Smooth muscle cell of the brain vasculature (primary cell): ENCODE measurements at regions not wholly inside any gene's neighbourhood (a gene's known extent, or its start where the extent isn't known, plus 50 kb on each side); places are given as distances from the start of the nearest gene placed in this dataset.

Source experiments
- DNase-seq: peaks from one replicate; pipeline ENCODE4 v3.0.0-alpha.2; 2012; ENCODE audit warnings: low read depth, low spot score

DNA sequence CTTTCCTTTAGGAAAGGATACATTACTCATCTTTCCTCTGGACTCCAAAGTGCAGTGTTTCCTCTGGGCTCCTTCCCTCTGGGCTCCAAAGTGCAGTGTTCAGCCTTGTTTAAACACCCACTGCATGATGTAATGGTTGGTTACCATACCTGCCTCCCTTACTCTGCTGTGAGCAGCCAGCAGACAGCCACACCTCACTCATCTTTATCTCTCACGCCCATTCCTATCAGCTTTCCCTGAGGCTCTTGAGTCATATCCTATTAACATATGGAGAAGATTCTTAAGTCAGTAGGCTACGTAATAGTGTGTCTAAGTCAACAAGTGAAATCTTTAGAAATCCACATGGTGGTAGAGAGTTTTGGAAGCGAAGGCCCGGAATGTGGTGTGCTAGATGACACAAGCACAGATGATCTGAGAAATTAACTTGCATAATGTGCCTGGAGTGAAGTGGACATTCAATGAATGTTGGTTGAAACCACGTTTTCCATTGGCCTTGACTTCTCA is 97.2 kb upstream of the CTNNB1 start:
- no peak for DNase-seq

DNA sequence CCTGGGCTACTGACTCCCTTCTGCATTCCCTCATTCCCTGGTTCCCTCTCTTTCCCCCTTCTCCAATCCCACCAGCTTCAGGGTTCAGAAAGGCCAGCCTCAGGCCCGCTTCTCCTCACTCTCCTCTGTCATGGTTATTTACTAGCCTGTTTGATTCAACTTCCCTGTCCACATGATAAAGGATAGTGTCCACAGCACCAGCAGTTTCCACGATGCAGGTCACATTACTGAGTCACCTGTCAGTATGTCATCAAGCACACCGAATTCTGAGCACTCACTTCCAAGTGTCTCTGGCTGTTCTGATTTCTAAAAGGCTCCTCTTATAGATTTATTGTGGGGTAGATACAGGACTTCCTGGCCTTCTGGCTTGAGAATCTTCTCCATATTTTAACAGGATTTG is 96.6 kb upstream of the CTNNB1 start:
- DNase-seq: no peak

DNA sequence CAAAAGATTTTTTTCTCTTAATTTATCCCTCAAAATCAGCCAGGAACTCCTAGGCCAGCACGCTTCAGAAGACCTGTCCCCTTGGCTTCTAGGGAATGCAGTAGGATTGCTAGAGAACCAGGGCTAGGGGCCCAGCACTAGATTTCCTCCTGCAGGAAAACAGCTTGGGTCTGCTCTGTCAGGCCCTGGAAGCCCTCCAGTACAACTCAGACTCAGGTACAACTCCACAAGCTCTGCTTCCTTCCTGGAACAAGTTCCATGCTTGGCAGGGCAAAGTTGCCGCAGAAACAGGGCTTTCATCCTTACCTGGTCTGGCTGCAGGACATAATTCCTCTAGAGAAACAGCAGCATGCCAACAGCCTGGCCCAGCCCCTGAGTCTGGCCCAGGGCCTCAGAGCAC is 96.1 kb upstream of the CTNNB1 start:
- DNase-seq: no peak

DNA sequence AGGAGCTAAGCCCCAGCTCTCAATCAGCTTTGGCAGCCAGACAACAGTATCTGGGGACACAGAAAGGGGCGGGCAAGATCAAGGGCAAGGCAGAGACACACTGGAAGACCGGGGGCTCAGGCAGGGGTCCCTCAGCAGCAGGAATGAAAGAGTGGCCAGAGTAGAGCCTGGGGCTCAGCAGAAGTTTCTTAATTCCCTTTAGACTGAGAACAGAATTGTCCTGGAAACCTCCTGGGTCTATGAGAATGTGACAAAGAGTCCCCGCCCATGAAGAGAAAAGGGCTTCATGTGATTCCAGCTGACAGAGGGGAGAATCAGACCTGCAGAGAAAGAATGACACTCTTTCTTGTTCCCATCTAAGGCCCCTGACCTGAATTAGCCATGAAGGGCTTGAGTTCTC is 95.2 kb upstream of the CTNNB1 start:
- DNase-seq: no peak

DNA sequence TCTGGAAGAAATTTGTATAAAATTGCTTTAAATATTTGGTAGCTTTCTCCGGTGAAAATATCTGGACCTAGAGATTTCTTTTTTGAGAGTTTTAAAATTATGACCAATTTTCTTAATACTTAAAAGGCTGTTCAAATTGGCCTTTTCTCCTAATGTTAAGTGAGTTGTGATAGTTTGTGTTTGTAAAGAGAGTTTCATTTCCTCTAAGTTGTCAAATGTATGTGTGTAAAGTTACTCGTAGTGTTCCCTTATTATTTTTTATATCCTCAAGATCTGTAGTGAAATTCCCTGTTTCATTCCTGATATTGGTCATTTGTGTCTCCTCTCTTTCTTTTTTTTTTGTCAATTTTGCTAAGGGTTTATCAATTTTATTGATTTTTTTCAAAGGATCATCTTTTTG is 92.6 kb upstream of the CTNNB1 start:
- no peak for DNase-seq

DNA sequence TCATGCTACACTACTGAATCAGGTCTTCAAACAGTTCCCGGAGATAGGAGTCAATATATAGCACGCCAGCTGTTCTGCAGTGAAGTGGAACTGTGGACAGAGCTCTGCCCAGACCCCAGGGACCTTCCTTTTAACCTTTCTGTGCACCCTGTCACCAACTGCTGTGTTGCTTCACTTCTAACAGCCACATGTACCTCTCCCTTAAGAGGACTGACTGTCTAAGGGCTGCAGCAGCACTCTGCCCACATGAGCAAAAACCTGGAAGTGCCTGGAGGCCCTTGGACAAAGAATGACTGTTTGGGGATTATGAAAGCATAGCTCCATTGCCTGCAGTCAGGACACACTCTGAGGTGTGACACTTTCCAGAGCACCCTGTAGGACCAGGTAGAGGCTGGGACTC is 88.3 kb upstream of the CTNNB1 start:
- no peak for DNase-seq

DNA sequence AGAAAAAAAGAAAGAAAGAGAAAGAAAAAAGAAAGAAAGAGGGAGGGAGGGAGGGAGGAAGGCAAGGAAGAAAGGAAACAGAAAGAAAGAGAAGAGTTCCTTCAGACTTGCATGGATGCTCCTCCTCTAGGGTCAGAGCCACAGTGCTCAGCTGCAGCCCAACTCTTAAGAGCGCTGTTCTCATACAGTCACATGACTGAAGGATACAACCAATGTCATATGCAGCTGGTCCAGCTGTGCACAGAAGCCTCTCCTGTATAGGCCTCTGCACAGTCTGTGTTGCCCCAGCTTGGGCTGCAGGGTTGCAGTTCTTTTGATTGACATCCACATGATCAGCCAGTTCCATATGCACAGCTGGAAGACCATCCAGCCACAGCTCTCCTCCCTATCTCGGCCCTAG is 86.8 kb upstream of the CTNNB1 start:
- DNase-seq: no peak

DNA sequence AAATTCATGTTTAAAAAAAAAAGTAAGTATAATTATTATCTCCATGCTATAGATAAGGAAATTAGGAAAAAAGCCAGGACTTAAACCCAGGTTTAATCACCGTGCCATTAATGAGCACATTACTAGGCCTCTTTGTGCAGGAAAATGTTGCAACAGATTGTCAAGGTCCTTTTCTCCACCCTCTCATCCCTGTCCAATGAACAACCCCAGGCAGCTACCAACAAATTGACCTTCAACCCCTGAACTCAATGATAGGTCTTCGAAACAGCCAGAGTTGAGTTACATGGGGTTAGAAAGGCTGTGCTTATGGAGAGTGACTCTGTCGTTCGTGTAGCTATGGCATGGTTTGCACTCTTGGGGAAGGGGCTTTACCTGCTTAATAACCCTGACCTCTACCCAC is 84.2 kb upstream of the CTNNB1 start:
- no peak for DNase-seq

DNA sequence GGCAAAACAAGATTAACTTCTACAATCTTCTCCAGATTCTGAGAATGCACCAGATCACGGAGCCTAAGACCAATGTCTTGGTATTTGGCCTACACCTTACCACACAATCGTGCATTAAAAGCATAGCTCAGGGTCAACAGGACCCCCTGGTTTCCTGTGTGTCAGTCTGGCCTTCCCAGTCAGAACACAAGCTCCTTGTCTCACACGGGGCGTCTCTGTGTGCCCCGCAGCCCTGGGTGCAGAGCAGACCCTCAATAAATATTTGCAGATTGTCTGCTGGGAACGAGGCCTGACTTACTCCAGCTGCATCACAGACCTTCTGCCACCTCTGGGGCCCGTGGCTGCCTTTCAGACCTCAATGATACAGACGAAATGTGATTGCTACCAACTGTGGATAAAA is 82.5 kb upstream of the CTNNB1 start:
- DNase-seq: no peak

DNA sequence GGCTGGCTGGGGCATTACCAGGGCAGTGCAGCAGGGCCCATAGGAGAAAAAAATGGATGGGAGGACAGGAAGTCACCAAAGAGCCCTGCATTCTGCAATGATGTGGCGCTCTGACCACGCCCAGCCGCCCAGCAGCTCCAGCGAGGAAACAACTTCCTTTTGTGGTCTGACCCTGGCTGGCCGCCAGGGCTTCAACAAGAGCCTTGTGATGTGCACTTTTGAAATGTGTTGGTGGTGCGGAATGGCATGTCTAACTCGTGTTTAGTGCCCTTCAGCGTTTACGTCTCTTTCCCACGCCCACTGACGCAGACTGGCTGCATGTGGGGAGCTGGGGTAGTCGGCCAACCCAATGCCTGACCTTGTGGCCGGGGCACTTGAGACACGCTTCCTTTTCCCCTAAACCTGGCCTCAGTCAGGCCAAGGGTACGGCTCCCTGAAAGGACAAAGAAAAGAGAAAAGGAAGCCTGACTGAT is 81.9 kb upstream of the CTNNB1 start:
- DNase-seq: peak; percentile 83

DNA sequence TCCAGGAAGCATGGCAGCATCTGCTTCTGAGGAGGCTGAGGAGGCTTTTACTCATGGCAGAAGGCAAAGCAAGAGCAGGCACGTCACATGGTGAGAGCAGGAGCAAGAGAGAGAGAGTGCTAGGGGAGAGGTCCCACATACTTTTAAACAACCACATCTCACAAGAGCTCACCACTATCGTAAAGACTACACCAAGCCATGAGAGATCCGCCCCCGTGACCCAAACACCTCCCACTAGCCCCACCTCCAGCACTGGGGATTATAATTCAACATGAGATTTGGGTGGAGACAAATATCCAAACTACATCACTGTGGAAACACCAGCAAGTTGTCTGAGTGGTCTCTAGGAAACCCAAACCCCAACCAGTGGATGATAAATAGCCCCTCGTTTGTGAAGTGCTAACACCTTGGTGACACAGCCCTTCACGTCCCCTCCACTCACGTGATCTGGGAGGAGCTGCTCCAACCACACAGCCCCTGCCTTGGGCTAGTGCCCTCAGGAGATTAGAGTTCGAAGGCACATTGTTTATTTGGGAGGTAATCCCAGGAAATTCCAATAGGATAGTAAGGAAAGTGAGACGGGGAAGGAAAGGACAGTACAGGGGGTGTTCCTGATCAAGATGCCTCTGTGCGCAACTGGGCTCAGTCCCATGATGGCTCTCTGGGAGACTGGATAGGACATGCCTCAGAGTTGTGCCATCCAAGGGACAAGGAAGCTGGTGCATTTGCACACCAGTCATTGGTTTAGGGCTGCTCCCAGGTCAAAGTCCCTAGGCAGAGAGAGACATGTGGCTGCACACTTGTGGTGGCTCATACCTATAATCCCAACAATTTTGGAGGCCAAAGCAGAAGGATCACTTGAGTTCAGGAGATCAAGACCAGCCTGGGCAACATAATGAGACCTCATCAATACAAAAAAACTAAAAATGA is 80.6 kb upstream of the CTNNB1 start:
- DNase-seq: no peak

DNA sequence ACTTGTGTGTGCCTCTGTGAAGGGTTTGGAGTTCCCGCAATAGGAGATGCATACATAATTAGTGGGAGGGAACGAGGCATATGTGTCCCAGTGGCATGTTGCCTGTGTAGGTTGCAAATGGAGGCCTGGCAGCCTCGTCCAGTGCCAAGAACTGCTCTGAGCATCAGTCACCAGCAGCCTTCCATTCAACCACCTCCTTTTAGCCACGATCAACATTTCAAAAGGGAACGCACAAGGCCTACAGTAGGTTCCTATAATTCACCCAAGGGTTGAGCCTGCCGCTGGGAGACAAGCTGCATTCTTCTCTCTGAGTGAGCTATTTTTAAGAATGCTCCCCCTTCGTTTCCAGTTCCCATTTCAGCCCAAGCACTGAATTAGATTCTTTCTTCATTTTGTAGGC is 78.8 kb upstream of the CTNNB1 start:
- no peak for DNase-seq

DNA sequence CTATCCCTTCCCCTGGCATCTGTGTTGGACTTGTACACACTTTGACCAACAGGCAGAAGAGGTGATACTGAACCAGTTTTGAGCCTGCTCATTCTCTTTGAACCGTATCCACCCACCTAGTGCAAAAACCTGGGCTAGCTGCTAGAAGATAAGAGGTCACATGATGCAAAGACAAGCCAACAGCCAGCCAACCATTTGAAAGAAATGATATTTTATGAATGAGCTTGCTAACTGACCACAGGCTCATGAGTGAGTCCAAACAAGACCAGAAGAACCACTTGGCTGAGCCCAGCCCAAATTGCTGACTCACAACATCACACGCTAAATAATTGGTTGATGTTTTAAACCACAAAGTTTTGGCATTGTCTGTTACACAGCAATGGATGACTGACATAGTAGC is 74.0 kb upstream of the CTNNB1 start:
- DNase-seq: no peak

DNA sequence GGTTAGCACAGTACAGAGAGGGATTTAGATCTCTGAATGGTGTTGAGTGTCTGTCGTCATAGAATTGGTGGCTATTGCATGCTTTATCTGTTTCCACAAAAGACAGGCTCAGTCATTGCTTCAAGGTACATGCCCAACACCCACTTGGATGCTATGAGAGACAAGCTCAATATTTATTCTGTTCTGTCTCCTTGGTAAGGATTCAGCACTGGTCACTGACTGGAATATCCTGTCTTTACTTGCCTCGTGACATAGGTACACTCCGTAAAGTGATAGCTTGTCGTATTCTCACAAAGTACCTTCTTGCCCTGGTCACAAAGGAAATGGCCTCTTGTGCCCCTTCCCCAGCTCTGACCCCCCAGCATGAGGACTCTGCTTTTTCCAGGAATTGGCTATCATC is 72.8 kb upstream of the CTNNB1 start:
- no peak for DNase-seq

DNA sequence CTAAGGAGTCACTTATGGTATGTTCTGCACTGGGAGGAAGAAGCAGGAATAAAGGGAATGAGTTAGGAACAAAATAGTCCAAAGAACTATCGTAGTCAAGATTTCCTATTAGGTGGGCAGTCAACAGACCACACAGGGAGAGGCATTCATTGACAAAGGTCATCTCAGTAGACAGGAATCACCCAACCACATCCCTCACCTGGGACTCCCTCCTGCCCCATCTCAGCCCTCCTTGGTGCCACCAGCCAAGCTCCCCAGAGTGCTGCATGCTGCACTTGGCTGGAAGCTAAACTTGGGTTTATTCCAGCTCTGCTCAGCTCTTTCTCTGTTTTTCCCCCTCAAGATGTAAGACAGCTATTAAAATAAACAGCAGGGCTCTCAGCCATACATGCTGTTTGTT is 72.3 kb upstream of the CTNNB1 start:
- no peak for DNase-seq

DNA sequence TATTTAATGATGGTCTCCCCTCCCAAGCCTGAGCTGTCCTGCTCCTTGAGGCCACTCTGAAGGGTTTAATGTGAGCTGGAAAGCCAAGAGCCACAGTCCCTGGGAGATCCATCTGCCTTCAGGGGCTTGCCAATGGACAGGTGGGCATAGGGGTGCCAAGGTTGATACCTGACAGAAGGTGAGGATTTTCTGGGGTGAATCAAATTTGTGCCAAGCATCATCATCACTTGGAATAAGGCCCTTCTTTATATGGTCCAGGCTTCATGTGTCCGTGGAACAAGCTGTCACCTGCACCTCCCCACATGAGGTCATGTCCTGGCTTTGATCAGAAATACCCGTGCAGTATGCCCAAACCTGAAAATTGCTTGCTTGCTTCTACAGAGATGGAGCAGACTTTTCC is 71.9 kb upstream of the CTNNB1 start:
- no peak for DNase-seq

DNA sequence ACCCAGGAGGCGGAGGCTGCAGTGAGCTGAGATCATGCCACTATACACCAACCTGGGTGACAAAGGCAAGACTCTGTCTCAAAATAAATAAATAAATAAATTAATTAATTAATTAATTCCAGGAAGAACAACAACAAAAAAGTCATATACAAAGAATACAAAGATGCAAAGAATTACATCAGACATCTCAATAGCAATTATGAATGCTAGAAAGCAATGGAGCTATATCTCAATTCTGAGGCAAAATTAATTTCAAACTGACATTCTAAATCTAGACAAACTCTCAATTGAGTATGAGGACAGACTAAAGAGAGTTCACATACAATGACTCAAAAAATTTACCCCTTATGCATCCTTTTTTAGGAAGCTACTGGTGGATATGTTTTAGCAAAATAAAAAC is 69.6 kb upstream of the CTNNB1 start:
- no peak for DNase-seq

DNA sequence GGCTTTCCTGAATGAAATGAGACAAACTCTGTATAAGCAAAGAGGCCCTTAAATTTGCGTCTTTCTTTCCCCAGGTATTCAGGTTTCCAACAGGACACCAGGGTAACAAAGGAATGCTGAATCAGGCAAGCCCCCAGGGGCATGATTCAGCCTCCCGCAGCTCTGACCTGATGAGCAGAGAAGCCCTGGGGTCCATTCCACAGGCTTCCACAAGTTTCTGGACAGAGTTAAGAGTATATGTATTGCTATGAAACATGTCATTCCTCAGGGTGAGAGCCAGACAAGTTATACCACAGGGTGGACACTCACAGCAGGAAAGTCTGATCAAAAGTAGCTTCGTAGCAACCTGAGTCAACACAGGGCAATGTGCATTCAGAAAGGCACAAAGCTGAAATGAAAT is 68.1 kb upstream of the CTNNB1 start:
- peak; percentile 40 for DNase-seq

DNA sequence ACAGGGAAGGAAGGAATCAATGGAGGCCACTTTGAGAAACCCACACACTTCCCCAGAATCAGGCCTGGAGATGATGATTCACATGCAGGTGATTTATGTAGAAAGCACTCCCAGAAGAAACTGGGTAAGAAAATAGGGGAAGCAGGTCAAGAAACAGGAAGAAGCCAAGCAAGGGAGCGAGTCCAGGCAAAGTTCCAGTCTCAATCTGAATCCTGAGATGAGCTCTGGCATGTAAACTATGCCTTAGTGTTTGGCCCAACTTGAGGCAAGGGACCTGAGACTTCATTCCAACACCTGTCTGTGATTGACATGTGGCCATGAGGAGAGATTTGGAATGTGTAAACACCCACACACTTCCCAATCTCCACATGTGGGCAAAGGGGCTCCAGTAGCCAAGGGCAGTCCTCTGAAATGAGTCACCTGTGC is 61.6 kb upstream of the CTNNB1 start:
- DNase-seq: no peak

DNA sequence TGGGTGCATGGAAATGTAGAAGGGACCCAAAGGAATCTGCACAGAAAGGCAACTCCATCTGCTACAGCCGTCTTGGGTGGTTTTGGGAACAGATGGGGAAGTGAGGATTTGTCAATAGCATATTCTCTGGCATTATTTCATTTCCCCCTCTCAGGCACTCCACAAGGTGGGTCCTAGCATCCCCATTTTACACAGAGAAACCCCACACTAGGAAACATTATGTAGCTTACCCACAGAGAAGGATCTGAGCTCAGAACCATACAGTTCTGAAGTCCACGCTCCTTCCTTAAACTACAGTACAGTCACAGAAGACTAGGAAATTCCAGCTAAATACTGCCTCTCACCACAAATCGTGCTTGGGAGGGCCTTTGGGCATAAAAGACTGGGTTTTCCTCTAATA is 61.2 kb upstream of the CTNNB1 start:
- DNase-seq: no peak

DNA sequence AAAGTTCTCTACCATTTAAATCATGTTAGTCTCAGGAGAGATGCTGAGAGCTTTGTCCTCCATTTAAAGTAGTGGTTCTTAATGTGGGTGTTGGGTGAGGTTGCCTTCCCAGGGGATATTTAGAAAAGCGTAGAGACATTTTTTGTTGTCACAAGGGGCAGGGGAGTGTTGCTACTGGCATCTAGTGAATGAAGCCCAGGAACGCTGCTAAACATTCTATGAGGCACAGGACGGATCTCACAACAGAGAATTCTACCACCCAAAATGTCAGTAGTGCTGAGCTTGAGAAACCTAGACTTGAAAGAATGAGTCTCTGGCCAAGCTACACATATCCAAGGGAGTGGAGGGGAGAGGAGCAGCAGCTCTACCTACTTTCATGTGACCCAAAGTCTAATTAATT is 60.7 kb upstream of the CTNNB1 start:
- no peak for DNase-seq

DNA sequence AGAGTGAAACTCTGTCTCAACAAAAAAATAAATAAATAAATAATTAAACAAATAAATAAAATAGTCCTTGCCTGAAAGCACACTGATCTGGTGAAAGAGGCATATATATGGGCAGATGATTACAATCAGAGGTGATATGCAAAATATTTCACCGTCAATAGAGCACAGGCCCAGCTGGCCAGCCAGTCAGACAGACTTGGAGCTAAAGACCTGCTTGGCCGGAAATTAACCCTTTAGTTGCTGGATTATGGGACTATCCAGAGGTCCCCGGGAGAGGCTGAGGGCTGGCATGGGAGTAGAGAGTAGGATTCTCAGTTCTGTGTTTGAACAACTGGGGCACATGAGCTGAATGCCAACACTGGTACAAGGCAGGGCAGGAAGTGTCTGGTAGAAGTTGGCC is 59.1 kb upstream of the CTNNB1 start:
- no peak for DNase-seq

DNA sequence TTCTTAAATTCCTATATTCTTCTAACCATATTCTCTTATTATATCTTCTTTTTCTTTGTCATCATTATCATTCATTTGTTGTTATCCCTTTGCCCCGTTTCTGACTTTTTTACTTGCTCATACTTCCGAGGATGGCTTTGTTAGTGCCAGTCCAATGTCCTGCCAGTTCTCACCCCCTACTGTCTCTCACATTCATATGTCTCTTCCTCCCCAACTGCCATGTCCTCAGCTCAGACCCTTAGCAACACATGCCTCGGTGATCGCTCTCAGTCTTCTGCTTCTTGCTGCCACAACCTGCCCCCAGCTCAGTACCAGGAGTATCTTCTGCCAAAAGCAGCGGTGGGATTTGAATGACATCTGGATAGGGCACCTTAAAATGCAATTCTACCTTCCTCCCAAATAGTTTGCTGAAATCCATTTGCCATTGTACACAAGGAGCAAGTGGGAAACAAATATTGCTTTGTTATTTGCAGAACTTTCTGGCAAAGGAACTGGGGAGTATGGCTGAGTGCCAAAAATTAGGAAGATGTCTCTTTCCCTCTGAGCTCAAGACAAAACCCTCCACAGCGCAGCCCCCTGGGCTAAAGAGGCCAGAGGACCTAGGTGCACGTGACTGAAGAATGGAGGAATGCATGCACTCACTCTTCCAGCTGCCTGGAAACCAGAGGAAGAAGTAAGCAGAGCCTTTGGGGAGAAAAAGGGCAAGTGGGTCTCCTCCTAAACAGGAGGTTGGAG is 57.7 kb upstream of the CTNNB1 start:
- no peak for DNase-seq
